ENCODE measurements at regions not wholly inside any gene's neighbourhood (a gene's known extent, or its start where the extent isn't known, plus 50 kb on each side); places are given as distances from the start of the nearest gene placed in this dataset.
"Not testable (repeated sequence)": the region's sequence is repeated elsewhere in the genome, so short reads cannot be mapped to it uniquely, and the experiment has no call there.

GRCh38 chr9:91021656-91022055 lies 220.0 kb downstream of the SYK start:
- not testable (repeated sequence) for DNase-seq (ENCODE audit: low read depth in 3 of 3)

- no peak for DNase-seq (ENCODE audit: low read depth in 3 of 3)
Observed at GRCh38 chr9:91023741-91024140, 222.1 kb downstream of the SYK start.

GRCh38 chr9:91024841-91025240 lies 223.2 kb downstream of the SYK start:
- DNase-seq (ENCODE audit: low read depth in 3 of 3): no peak

- no peak for DNase-seq (ENCODE audit: low read depth in 3 of 3)
Observed at GRCh38 chr9:91025856-91026255, 224.2 kb downstream of the SYK start.

GRCh38 chr9:91026266-91026665 lies 224.6 kb downstream of the SYK start:
- DNase-seq (ENCODE audit: low read depth in 3 of 3): no peak

- no peak for DNase-seq (ENCODE audit: low read depth in 3 of 3)
Observed at GRCh38 chr9:91027005-91027404, 225.4 kb downstream of the SYK start.

GRCh38 chr9:91028166-91028827 lies 226.7 kb downstream of the SYK start:
- DNase-seq (ENCODE audit: low read depth in 3 of 3): no peak

- DNase-seq (ENCODE audit: low read depth in 3 of 3): no peak
Observed at GRCh38 chr9:91029650-91030361, 228.2 kb downstream of the SYK start.

GRCh38 chr9:91032121-91032531 lies 230.5 kb downstream of the SYK start:
- DNase-seq (ENCODE audit: low read depth in 3 of 3): no peak

- DNase-seq (ENCODE audit: low read depth in 3 of 3): no peak
Observed at GRCh38 chr9:91033270-91033669, 231.7 kb downstream of the SYK start.

GRCh38 chr9:91033797-91034196 lies 232.2 kb downstream of the SYK start:
- peak; percentile 67 to 76 (median 70) for DNase-seq (ENCODE audit: low read depth in 3 of 3)

GRCh38 chr9:91034521-91034920 lies 232.9 kb downstream of the SYK start:
- no peak for DNase-seq (ENCODE audit: low read depth in 3 of 3)

- no peak for DNase-seq (ENCODE audit: low read depth in 3 of 3)
Observed at GRCh38 chr9:91034976-91035824, 233.6 kb downstream of the SYK start.

GRCh38 chr9:91035825-91036208 lies 234.2 kb downstream of the SYK start:
- no peak for DNase-seq (ENCODE audit: low read depth in 3 of 3)

- DNase-seq (ENCODE audit: low read depth in 3 of 3): no peak
Observed at GRCh38 chr9:91036356-91036755, 234.7 kb downstream of the SYK start.

GRCh38 chr9:91036826-91037510 lies 235.3 kb downstream of the SYK start:
- peak; percentile 54 to 72 (median 71) for DNase-seq (ENCODE audit: low read depth in 3 of 3)

- no peak for DNase-seq (ENCODE audit: low read depth in 3 of 3)
Observed at GRCh38 chr9:91037511-91038482, 236.2 kb downstream of the SYK start.

GRCh38 chr9:91038483-91039124 lies 237.0 kb downstream of the SYK start:
- no peak for DNase-seq (ENCODE audit: low read depth in 3 of 3)

GRCh38 chr9:91039125-91039834 lies 237.7 kb downstream of the SYK start:
- no peak for DNase-seq (ENCODE audit: low read depth in 3 of 3)

GRCh38 chr9:91039835-91040140 lies 238.2 kb downstream of the SYK start:
- DNase-seq (ENCODE audit: low read depth in 3 of 3): no peak
